Stimulated activated CD4-positive, alpha-beta T cell treated with anti-CD3 and anti-CD28 coated beads, TNF-alpha, amount 100 ng/mL, for 4 hours (primary cell): ENCODE measurements at regions not wholly inside any gene's neighbourhood (a gene's known extent, or its start where the extent isn't known, plus 50 kb on each side); places are given as distances from the start of the nearest gene placed in this dataset.

Source experiments
- DNase-seq, 3 experiments: peaks; one replicate each; pipeline ENCODE4 v3.0.0-alpha.2; 2020; ENCODE audit warnings: low read depth in 3 of 3

GRCh38 chr13:76091076-76091475 is 454.9 kb downstream of the LMO7 start:
- DNase-seq = no peak

- no peak for DNase-seq
Measured at GRCh38 chr13:76086729-76087128, 450.6 kb downstream of the LMO7 start.

DNA sequence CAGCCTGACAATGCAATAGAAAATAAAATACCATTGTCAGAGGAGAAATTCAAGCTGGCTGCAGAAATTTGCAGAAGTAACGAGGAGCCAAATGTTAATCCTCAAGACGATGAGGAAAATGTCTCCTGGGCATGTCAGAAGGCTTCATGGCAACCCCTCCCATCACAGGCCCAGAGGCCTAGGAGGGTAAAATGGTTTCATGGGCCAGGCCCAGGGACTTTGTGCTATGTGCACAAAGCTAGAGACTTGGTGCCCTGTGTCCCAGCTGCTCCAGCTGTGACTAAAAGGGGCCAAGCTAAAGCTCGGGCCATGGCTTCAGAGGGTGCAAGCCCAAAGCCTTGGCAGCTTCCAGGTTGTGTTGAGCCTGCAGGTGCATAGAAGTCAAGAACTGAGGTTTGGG is 431.7 kb downstream of the LMO7 start:
- DNase-seq = no peak

- no peak for DNase-seq
Measured at GRCh38 chr13:76053181-76053580, 417.1 kb downstream of the LMO7 start.

GRCh38 chr13:76049376-76049746 is 413.2 kb downstream of the LMO7 start:
- no peak for DNase-seq

DNA sequence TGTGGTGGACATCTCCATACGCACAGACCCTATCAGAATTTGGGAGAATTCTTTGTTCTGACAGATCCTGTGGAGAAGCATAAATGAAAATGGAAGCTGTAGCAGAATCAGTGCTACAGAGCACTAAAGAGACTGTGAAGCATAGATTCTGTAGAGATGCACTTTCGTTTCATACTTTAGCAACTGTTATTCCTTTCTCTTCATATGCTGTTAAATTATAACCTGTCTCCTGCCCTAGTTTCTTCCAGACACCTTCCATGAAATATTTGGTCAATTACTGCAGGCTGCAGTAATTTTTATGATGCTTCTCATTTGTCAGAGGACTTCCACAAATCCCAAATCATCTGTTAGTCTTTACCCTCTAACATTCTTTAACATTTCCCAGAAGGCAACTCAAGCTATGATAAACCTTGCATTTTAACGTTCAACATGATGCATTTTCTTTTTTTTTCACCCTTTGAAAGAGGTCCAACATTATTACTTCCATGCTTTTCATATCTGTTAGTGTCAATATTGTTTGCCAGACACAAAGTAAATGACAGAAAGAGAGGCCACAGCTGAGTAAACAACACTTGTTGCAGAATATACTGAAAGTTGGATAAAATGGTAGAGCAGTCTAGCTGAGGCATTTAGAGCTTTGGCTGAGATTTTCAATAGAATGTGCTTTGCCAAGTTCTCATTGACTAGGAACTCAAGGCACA is 412.7 kb downstream of the LMO7 start:
- DNase-seq = no peak

DNA sequence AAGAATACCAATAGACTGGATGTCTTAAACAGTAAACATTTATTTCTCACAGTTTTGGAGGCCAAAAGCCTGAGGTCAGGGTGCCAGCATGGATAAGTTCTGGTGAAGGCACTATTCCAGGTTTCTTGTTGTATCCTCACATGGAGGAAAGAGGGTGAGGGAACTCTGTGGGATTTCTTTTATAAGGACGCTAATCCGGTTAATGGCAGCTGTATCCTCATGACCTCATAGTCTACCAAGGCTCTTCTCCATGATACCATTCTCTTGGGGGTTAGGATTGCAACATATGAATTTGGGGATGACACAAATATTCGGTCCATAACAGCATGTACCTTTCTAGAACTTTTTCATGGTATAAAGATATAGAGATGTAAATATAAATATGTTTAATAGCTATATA is 412.0 kb downstream of the LMO7 start:
- no peak for DNase-seq

DNA sequence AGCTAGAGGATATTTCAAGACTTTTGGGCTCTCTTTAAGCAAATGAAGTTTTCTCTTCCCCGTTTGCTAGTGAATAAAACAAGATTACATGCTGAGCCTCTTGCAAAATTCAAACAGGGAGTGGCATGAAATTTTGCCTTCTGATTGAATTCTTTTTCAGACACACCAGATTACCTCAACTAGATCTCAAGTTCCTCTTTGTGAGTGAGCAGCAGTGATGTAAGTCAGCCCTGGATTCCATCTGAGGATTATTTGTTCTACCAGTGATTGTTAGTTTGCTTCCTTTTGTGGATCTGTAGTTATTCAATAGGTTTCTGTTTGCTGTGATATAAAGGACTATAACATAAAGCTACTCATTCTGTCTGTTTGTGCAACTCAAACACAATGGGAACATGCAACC is 407.7 kb downstream of the LMO7 start:
- no peak for DNase-seq

DNA sequence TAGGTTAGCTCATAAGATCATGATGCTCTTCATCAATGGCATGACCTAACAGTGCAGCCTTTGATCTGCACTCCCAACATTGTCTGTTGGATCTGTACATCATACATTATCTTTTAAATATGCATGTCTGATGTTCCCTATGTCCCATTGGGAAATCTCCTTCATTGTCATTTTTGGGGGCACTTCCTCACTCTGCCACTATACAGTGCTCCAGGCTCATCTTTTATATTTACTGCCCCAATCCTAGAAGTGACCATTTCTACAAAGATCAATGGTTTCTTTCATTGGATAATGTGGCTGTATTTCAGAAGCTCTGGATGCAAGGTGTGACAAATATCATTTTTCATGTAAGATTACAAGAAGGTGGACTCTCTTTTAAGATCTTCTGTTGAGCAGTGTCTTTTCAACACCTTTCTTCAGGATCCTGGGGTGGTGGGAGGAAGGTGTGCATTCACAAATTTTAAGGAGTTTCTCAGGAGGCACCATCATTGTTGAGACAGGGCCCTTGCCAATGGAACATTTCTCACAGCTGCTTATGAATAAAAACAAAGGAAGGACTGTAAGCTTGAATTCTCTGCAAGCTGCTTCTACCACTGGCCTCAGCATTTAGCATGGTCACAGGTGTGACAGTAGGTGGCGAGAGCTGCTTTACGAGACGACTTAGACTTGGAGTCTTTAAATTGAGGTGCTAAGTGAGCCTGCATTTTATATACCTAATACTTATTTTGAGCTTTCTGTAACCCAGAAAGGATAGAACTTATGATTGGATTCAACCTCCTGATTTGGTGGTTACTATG is 403.0 kb downstream of the LMO7 start:
- DNase-seq = no peak

DNA sequence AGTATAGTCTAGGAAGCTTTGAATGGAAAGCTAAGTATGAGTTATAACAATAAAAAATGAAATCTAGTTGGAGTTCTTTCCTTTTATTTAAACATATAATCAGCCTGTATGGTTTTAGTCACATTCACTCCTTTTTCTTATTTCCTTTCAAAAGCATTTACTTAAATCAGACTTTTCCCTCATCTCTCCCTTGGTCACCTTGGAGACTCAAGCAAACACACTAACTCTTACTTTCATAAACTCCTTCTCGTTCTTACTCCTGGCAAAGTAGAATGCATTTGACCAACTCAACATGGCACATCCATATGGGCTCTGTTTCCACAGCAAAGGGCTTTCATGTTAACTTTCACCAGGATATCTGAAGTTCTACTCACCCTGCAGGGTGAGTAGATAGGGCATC is 400.0 kb downstream of the LMO7 start:
- no peak for DNase-seq

DNA sequence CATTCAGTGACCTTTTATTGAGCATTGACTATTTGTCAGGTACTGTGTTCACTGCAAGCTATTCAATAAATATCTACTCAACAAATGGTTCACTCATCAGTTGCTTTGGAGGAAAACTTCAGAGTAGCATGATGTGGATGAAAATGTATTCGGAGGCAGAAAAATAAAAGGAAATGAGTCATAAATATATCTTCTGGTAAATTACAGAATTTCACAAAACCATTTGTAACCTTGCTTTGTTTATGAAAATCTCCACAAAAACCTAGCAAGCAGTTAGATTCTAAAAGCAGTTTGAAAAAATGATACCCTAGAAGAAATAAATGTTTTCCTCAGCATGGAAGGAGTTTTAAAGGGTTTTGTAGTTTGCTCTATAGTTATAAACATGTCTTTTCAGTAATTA is 399.6 kb downstream of the LMO7 start:
- no peak for DNase-seq

- no peak for DNase-seq
Measured at GRCh38 chr13:76029706-76030105, 393.6 kb downstream of the LMO7 start.

DNA sequence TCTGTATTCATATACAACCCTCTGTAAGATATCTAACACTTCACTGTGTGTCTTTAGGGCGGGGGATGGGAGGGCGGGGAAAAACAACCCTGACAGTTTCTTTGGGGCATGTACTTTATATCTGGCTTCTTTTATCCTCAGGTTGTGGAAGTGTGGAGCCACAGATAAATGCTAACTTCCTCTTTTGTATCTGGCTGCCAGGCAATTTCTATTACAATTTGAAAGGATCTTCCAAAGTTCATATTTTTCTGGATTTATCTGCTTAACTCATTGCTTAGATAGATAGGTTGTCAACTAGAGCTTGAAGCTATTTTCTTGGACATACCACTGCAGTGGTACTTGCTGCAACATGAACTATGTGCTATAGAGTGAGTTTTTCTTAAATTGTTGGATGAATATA is 393.0 kb downstream of the LMO7 start:
- no peak for DNase-seq

- no peak for DNase-seq
Measured at GRCh38 chr13:76027131-76027530, 391.0 kb downstream of the LMO7 start.

DNA sequence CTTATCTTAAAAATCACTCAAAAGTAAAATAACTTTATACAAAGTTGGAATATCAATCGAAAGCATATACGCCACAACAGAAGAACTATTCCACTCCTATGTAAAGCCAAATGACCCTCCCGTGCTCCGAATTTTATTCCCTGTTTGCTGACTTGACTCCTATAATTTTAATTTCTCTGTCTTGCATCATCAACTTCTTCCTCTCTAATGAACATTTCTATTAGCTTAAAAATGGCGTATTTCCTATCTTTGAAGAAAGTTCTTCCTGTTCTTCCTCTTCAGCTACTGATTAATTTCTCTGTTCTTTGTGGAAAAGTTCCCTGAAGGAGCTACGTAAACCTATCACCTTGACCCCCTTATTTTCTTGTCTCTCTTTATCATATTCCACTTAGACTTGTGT is 389.3 kb downstream of the LMO7 start:
- DNase-seq = no peak

DNA sequence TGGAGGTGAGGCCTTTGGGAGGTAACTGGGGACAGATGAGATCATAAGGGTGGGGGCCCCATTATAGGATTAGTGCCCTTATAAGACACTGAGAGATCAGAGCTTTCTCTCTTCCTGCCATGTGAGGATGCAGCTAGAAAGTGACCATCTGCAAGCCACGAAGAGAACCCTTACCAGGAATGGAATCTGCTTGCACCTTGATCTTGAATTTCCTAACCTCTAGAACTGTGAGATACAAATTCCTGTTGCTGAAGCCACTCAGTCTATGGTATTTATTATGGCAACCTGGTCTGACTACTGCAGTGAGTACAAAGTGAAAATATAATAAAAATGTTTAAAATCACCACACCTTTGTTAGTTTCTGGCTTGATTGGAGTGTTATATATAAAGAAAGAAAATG is 388.0 kb downstream of the LMO7 start:
- no peak for DNase-seq

GRCh38 chr13:76023652-76024051 is 387.5 kb downstream of the LMO7 start:
- no peak for DNase-seq

DNA sequence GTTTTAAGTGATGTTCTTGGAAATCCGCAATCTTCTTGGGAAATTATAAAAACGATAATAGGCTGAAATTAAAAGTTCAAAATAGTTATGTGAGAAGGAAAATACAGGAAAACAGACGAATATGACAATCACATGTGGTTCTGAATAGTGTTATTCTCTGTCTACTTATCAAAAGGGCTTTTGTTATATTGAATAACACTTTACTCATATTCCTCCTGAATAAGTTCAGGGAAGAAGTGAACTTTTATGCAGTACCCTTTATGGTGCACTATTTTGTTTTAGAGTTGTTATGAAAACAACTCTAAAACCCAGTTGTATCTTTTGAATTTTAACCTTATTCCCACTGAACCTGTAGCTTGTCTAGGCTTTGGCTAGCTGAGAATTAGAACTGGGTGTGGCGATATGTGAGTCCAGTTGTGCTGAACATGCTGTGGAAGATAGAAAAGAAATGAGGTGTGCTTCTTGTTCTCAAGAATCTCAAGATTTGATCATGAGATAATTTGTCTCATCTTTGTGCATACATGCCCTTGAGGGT is 384.4 kb downstream of the LMO7 start:
- DNase-seq = no peak

DNA sequence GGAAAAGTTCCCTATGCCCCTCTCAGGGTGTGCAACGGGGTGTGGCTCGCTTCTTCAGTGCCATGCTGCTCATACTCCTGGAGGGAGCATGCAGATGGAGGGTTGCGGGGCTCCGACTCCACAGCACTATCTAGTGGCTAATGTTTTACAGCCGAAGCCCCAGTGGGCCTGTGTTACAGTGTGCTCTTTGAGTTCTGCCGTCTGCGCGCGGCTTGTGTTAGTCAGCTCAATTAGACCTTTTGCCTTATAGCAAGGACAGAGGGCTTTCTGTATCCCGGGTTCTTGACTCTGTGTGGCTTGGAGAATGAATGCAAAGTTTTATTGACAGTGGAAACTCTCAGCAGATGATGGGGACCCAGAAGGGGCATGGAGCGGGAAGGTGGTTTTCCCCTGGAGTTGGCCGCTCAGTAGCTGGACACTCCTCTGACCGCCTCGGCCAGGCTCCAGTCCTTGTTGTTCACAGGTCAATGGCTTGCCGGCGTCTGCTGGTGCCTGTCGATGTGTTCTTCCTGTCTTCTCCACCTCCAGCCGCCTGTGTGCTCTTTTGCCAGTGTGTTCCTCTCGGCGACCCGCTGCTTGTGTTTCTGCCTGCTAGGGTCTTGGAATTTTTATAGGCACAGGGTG is 383.4 kb downstream of the LMO7 start:
- no peak for DNase-seq

GRCh38 chr13:76017861-76018556 is 381.9 kb downstream of the LMO7 start:
- DNase-seq = no peak

DNA sequence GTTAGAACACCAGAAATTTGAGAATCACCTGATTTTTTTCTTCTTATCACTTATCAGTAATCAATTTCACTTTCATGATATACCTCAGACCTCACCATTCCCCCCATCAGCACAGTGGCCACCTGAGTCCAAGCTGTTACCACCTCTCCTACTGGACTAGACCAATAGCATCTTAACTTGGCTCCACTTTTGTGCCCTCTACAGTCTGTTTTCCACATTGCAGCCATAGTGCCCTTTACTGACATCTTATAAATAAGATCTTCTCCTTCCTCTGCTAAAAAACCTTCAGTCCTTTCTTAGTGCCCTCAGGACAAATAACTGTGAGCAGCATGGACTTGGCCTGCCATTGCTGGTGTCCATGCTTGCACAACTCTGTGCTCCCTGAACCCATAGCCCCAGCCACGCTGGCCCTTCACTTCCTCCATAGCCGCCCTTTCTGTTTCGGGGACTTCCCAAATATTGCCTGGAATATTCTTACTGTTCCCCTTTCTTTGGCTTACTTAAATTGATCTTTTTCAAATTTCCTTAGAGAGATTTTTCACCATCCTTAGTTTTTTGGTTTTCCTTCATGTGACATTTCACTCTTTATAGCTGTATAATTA is 380.8 kb downstream of the LMO7 start:
- DNase-seq = no peak
